GM19397 (cell line): ENCODE measurements at regions not wholly inside any gene's neighbourhood (a gene's known extent, or its start where the extent isn't known, plus 50 kb on each side); places are given as distances from the start of the nearest gene placed in this dataset.

ENCODE experiments used
- ATAC-seq: cut with Tn5 transposase; IDR thresholded peaks from one replicate; pipeline ENCODE4 v1.9.1; 2021; ENCODE audit warnings: mild to moderate bottlenecking, moderate library complexity; ENCODE audit not compliant: unreplicated experiment

DNA sequence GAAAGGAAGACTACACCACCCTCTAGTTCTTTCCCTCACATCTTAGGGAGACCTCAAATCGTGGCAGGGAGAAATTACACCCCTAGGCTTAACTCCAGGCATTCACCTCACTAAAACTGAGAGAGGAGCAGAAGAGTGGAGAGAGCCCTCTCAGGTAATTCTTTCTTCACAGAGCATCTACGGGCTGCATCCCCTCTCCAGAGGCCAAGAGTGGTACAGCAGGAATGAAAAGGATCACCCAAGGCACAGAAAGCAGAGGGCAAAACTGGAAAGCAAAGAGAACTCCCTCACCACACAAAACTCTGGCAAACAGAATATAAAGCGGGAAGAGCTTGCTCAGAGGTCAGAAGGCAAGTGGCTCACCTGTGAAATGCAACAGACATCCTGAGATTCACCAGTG is 661.2 kb downstream of the TBC1D4 start:
- ATAC-seq, result no peak

- ATAC-seq, result no peak
Measured at GRCh38 chr13:74819549-74819948, 662.4 kb downstream of the TBC1D4 start.

- no peak for ATAC-seq
Measured at GRCh38 chr13:74816737-74817136, 665.2 kb downstream of the TBC1D4 start.

DNA sequence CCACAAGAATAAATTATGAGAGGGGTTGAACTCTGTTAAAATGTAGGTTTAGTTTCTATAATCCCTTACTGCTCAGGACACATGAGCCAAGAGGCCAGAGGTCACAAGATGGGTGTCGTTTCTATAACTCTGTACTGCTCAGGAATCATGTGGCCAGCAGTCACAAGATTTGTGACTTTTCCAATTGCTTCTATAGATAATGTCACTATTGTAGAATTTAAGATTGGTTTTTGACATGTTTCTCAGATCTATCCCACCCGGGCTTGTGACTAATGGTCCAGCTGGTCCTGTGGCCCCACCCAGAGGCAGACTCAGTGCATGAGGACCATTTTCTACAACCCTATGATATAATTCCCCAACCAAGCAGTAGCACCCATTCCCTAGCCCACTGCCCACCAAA is 662.0 kb upstream of the KLF12 start:
- ATAC-seq, result no peak

DNA sequence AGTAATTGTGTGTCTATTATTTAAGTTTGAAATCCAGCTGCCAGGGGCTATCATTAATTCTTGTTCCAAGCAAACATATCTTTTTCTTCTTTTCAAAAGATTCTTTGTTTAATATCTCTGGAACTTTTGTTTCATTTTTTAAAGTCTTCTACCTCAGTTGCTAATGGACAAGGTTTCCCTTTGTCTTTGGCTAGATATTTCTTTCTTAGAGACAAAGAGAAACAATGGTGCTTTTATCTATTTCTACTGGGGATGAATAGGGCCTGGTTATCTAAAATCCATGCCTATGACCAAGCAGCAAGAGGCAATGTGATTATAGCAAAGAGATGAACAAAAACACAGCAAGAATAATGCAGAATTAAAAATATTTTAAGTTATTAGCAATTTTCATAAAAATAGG is 661.3 kb upstream of the KLF12 start:
- ATAC-seq, result no peak

GRCh38 chr13:74794582-74794981 is 660.4 kb upstream of the KLF12 start:
- ATAC-seq, result no peak

DNA sequence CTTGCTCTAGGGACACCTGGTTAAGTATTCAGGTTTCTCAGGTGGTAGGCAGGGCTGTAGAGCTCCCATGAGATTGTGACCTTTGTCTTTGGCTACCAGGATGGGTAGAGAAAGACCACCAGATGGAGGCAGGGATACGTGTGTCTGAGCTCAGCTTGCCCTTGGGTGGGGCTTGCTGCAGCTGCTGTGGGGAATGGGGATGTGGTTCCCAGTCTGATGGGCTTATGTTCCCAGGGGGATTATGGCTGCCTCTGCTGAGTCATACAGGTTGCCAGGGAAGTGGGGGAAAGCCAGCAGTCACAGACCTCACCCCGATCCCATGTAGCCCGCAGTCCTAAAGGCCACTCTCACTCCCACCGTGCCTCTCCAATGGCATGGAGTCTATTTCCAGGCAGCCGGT is 659.9 kb upstream of the KLF12 start:
- no peak for ATAC-seq

- ATAC-seq, result no peak
Measured at GRCh38 chr13:74784959-74785358, 650.8 kb upstream of the KLF12 start.

DNA sequence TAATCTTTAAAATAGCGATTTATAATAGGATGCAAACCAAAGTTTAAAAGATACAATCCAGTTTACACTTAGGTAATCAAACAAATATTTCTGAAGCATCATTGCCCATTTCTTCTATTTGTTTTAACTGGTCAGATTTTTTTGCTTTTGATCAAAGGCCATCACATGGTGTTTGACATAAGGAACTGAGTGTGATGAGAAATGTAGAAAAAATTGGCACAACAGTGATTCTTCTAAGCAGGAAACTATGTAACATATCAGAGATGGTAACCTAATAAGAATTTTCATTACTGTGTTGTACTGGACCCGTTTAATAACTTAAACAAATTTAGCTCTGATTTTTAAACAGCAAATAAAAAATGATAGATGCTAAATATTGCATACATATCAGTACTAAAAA is 644.7 kb upstream of the KLF12 start:
- no peak for ATAC-seq

DNA sequence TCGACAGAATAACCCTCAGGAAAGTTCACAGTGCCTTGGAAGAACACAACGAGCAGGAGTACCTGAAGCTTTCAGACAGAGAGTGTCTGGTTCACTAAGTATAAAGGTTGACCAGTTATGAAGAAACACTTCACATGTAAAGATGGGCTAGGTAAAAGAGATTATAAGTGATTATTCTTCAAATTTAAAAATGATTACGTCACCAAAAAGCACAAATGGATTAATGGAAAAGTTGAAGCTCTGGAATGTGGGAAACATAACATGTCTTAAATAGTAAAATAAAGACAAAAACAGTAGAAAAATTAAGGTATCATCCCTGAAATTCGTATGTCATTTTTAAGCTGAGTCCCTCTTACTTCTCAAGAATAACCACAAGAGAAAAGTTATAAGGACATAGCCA is 643.9 kb upstream of the KLF12 start:
- no peak for ATAC-seq

DNA sequence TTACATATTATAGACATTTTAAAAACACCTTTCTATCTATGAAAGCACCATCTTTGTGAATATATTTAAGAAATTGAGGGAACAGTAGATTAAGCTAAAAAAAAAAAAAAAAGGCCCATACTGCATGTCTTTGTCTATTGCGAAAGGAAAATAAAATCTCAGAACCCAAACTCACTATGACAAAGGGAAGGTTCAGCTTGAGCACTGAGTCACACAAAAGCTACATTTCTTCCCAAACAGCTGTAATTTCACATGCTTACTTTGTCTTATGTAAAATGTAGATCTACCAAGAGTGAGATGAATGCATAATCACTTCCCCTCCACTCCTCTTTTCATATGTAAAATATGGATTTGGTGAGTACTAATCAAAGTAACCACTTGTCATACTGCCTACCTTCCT is 640.1 kb upstream of the KLF12 start:
- ATAC-seq, result no peak

GRCh38 chr13:74773248-74773647 is 639.0 kb upstream of the KLF12 start:
- ATAC-seq, result no peak

DNA sequence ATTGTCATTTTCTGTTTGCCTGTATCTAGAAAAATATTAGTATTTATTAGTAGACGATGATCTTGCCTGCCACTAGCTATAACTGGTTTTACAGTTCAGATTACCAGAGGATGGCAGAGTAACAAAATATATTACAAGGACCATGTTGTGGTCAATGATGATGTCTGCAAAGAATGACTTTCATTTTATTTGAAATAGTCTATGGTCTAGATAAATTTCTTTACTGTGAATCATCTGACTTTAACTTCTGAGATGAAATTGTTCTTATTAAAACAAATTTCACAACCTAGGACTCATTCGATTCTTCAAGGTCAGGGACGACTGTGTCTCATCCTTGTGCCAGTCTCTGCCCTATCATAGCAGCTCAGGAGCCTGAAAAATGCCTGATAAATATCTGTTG is 637.8 kb upstream of the KLF12 start:
- no peak for ATAC-seq

GRCh38 chr13:74770361-74770760 is 636.2 kb upstream of the KLF12 start:
- no peak for ATAC-seq

DNA sequence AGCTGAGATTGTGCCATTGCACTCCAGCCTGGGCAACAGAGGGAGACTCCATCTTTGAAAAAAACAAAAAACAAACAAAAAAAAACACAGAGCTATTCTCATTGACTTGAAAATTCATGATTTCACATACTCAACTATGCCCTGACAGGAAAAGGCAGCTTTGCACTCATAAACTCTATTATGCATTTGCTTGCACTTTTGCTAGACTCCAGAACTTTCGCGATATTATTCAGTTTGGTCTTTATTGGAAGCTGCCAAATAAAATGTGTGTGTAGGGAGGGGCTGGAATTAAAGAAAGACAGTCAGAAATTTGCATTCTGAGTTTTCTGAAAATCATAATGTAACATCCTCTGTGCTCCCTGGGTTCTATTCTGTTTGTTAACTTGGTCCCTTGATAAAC is 635.1 kb upstream of the KLF12 start:
- ATAC-seq, result no peak

- ATAC-seq, result no peak
Measured at GRCh38 chr13:74768521-74769085, 634.4 kb upstream of the KLF12 start.

DNA sequence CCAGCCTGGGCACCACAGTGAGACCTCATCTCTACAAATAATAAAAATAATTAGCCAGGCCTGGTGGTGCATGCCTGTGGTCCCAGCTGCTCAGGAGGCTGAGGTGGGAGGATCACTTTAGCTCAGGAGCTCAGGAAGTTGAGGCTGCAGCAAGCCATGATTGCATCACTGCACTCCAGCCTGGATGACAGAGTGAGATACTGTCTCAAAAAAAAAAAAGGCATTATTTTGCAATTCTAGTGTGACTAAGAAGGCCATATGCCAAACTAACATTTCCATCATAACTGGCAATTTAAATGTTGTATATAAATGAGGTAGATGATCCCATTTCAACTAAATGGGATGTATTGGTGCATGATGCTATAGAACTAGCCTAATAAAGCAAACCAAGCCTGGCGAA is 632.8 kb upstream of the KLF12 start:
- ATAC-seq, result no peak

DNA sequence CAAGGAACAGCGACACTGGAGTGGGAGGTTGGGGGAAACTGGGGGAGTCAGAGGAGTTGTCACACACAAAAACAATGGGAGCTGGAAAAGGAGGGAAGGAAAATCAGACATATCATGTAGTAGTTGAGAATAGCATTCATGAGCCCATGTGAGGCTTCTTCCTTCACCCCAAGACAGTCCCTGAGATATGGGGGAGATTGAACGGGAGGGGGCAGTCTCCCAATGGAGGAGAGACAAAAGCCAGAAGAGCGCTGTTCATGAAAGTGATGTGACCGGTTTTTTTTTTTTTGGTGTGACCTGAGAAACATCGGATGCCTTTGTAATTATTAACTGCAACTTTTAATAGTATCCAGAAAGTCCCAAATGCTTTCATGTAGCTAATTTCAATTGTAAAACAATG is 631.8 kb upstream of the KLF12 start:
- ATAC-seq, result no peak

- ATAC-seq, result no peak
Measured at GRCh38 chr13:74761801-74762757, 627.9 kb upstream of the KLF12 start.

DNA sequence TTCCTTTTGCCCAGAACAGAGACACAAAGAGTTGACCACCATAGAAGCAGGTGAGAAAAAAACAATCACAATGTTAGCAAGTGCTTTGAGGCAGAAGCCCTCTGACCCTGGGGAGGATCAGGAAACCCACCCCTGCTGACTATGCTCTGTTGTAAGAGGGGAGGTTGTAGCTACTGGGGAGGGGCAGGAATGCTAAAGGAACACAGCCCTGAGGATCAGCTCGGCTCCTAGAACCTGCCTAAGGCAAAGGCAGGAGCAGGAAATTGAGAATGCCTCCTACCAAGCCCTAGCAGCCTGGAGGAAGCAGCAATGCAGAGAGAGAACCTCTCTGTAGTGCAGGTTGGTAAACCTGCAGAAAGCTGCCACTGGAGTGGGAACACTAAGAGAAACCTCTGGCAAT is 624.0 kb upstream of the KLF12 start:
- ATAC-seq, result no peak

DNA sequence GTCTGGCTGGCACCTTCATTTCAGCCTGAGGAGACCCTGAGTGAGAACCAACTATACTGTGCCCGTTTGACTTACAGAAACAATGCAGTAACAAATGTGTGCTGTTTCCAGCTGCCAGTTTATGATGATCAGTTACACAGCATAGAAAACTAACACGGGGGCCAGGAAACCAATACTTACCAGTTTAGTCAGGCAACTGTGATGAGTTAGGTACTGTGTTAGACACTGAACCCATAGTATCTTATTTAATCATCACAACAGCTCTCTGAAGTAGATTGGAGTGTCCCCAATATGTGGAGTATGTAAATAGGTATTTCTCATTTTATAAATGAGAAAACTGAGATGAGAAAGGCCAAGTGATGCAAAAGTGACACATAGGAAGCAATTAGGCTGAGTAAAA is 620.9 kb upstream of the KLF12 start:
- no peak for ATAC-seq

- ATAC-seq, result no peak
Measured at GRCh38 chr13:74751739-74752138, 617.5 kb upstream of the KLF12 start.
